Islet precursor cell (in vitro differentiated cells): ENCODE measurements at regions not wholly inside any gene's neighbourhood (a gene's known extent, or its start where the extent isn't known, plus 50 kb on each side); places are given as distances from the start of the nearest gene placed in this dataset.
"Not testable (repeated sequence)": the region's sequence is repeated elsewhere in the genome, so short reads cannot be mapped to it uniquely, and the experiment has no call there.

Experiments used
- DNase-seq: peaks from one replicate; pipeline ENCODE4 v3.0.0-alpha.2; 2018

DNA sequence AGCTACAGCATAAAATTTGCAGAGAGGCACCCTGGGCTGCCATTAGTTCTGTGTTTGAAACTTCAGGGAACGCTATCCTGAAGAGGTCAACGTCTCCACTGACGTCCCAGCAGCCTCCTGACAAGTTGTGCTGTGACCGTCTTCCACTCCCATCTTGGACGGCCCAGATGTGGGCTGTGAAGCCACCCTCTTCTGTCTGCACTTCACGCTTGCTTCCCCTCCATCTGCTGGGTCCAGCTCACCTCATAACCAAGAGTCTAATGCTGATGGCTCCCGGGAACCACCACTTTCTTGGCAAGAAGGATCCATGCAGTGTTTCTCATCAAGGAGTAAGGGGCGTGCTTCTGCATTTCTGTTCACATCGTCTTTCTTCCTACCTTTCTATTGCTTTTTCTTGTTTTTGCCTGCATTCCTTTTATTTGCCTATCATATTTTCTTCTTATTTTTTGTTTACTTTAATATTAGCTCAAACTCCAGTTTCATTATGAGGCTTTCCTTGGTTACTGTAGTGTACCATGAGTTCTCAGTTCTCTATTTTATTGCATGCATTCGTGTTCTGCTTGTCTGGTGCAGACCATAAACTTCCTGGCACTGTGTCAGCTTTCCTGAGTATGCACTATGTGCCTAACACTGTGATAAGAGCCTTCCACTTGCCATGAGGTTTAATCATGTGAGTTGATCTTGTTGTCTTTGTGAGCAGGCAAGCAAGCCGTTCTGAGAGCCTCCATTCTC is 631.8 kb upstream of the RAB6C start:
- no peak for DNase-seq

DNA sequence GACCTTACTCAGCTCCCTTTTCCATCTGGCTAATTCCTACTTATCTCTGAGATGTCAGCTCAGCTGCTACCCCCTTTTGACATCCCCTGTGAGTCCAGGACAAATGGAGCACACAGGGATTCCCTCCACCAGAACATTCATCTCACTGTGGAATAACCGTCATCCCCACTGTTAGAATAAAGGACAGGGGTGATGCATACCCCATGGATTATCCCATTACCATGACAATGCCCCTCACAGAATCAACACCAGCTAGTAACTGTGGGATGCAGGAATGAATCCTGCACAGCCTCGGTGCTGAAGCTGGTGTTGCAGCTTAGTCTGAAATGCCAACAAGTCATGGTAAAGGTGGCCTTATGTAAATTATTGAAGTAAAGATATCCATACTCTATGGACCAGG is 624.8 kb upstream of the RAB6C start:
- DNase-seq = no peak

DNA sequence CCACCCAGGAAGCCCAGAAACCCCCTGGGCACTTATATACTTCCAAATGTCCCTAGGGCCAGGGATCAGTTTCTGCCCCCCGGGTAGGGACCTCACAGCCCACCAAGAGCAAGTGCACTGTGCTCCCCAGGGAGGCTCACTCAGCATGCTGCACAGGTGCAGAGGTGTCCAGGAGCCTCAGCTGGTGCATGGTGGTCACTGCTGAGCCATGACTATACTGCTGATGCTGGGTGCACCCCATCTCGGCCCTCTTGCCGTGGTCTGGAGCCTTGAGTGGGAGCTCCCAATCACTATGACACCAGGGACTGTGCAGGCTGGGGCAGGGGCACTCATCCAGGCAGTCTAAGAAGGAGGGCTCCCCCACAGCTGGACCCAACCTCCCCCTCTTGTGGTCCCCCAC is 617.8 kb upstream of the RAB6C start:
- no peak for DNase-seq

DNA sequence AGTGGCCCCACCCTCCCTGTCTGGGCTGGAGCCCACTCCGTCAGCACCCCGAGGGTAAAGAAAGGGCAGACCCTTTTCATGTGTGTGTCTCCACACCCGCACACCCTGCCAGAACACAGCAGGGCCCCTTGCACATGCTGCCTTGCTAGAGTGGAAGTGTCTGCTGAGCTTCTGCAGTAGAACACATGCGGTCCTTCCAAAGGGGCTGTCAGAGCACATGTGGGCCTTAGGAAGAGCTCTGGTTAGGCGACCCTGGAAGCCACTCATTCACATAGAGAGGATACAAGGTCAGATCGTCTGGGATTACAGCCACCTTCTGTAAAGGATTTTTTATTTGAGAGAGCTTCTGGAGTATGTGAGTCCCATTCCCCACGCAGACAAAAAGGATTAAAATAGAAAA is 613.2 kb upstream of the RAB6C start:
- DNase-seq = no peak

DNA sequence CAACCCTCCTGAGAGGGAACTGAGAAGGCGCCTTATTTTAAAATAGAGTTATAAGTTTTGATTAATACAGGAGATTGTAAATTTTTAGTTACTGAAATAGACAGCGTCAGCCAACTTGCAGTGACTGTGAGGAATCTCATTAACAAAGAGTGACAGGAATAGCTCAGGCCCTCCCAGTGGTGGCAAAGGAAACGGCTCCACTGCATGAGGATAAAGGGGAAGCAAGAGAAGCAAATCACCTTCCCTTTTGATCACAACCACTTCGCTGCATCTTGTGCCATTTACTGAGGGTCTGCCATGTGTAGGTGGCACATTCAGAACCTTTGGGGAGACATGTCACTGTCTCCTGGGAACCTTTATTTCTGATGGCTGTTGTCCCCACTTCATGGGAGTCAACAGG is 612.4 kb upstream of the RAB6C start:
- no peak for DNase-seq

DNA sequence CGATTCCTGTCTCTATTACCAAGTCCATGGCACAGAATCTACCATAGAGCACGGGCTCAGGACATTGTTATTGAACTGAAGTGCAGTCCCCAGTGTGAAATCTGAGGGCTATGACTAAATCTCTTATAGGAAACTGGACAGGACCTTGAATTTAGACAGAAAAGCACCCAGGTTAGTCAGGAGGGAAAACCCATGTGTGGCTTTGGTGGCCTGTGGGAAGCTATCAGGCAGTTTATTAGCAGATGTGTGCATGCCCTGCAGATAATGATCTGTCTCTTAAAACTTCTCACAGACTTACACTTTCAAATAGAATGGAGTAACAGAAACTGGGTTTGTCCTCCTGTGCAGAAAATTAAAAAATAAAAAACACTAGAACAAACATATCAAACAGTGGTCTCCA is 610.0 kb upstream of the RAB6C start:
- no peak for DNase-seq

DNA sequence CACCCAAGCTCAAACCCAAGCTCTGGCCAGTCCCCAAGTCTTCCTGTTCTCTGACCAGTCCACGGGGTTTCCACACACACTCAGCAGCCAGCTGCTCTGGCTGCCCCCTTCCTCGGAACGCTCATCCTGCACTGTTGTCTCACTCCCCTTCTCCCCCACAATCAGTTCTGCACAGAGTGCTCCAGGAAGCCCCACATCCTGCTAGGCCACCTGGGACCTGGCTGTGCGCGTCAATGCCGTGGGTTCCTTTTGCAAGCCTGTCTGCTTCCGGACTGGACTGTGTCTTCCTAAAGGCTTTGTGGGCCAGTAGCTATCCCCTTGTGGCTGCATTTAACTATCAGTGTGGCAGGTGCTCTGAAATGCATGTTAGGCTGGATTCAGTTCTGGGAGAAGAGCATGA is 605.0 kb upstream of the RAB6C start:
- no peak for DNase-seq

DNA sequence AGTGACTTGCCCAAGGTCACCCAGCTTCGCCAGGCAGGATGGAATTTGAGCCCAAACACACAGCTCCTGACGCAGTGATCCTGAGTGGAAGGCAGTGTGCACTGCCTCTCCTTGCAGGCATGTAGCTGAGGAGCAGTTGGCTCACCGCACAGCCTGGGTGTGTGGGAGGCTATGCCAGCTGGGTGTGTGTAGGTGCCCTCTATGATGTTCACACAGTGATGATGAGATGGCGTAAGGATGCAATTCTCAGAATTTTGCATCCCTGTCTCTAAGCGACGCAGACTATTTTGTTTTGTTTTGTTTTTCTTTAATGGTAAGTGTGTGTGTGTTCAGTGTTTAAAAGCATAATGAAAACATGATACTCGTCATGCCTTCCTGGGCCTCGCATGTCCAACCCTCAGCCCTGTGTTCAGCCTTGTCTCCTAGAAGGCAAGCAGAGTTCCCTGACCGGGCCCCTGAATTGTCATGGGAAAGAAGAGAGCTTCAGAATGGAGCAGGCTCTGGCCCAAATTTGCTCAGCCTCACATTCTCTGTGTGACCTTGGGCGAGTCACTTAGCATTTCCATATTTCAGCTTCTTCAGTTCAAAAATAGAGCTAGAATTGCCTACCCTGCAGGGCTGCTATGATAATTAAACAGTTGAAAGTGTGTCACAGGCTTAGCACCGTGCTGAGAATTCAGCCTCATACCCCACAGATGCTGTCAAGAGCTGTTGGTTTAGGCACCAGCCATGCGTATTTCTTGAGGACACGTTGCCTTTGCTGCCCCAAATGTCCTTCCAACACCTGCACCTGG is 603.6 kb upstream of the RAB6C start:
- DNase-seq = no peak

DNA sequence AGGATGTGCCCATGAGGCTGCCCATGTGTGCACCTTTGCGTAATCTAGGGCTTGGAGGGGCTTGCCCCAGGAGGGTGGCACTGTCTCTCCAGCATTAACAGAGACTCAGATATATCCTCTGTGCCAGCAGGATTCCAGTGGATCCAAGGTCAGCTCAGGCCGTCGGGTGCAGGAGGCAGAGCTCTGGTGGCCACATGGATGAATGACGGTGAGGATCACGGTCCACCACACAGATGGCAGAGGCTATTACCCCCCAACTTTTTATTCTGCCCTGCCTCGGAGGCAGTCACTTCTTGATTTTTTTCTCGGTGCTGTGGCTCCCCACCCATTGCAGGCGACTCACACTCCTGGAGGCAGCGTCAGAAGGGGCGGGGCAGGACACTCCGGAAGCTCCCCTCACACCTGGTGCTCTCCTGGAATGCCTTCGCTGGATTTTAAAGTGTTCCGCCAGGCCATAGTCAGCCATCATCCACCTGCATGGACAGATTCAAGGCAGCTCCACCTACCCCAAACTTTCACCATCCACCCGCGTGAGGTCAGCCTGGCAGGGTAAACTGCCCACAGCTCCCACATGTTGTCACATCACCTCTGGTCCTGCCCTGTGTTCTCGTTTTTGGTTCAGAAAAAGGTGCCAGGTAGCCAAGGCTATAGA is 602.9 kb upstream of the RAB6C start:
- no peak for DNase-seq

DNA sequence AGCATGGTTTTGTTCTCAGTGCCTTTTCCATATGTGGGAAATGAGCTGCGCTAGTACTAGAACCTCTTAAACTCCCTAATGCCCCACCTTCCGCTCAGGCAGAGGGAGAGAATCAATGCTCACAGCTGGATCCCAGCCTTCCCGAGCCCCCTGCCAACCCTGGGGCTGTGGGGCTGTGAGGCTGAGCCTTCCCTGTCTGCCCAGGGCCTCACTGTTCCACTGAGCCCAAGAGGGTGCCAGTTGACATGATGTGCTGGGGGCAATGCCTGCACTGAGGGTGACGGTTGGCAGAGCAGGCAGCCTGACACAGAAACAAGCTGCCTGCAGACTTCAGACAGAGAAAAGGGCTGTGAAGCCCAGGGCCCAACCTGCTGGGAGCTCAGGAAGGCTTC is 602.4 kb upstream of the RAB6C start:
- no peak for DNase-seq

DNA sequence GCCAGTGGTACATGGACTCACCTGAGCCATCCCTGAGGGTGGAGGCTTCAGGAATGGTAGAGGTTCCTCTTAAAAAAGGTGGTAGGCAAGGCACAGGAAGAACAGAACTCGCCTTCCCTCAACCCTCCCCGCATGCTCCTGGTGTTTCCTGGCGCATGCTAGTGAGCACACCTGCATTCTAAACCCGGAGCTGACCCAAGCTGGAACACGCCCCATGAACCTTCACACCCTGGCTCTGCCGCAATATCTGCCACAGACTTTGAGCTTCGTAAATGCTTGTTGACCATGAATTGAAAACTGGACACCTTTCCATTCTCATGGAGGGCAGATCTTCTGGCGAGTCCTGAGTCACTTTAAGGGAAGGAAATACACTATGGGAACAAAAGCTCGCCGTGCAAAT is 601.3 kb upstream of the RAB6C start:
- DNase-seq = no peak

DNA sequence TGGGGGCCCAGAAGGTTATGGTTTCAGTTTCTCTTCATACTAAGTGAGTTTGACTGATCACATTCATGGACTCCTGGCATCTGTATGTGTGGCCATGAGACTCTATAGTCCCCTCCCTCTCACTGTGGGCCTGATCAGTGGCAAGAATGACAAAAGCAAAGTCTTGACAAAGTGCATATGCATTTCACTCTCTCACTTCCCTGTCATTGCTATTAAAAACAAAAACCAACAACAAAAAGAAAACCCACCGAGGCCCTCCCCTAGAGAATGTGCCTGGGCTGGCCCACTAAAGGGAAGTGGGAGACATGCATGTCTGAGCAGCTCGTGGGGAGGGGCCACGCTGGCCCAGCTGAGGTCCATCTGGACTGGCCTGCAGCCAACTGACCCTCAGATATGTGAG is 600.1 kb upstream of the RAB6C start:
- no peak for DNase-seq

DNA sequence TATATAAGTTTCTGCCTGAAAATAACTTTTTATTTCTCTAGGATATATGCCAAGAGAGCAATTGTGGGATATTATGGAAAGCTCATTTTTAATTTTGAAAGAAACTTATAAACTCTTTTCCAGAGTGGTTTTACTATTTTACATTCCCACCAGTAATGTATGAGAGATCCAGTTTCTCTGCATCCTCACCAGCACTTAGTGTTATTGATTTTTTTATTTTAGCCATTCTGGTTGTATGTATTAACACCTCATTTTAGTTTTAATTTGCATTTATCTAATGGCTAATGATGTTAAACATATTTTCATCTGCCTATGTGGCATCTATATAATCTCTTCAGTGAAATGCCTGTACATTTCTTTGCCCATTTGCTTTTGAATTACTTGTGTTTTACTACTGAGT is 597.7 kb upstream of the RAB6C start:
- DNase-seq = no peak

DNA sequence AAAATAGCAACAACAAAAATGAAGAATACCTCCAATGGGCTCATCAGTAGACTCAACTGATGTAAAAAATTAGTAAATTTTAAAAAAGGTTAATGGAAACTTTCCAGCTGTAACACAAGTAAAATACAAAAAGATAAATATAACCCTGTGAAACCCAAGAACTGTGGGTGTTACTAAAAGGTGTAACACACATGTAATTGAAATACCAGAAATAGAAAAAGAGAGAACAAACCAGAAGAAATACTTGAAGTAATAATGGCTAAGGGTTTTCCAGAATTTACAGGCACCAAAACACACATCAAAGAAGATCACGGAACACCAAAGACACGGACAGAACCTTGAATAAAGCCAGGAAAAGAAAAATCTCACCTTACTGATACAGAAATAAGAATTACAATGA is 590.6 kb upstream of the RAB6C start:
- no peak for DNase-seq

DNA sequence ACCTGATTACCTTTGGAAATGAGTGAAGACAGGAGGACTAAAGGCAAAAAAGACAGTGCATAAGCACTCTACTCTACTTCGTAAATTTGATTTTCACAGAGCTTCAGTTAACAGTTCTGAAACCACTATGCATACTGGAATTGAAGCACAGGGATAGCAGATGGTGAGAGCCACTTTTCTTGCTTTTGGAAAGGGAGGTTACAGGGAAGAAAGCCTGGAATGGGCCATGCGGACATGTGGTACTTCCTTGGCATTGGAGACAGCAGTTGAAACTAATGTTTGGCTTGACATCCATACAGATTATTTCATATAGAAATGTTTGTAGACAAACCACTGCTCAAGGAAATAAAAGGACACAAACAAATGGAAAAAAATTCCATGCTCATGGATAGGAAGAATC is 585.6 kb upstream of the RAB6C start:
- DNase-seq = no peak

DNA sequence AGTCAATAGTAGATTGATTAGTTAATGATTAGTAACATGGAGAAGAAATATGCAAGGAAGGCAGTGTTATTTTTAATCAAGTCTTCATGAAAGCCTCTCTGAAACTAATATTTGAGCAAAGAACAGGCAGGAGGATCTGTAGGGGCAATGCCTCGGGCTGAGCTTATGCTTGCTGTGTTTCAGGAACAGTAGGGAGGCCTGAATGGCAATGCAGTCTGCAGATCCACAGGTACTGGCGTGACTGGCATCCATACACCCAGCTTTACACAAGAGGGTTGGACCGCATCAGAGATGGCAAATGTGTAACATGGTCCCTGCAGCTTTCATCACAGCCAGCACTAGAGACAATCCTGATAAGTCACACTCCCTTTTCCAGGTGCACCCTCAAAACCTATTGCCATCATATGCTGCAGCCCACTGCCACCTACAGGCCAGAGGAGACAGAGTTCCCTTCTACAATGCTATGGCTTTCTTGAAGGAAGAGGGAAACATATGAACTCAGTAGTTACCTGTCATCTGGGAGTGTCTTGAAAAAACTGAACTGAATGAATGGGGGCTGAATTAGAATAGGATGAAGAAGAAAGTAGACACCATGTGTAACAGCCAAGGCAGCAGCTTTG is 582.4 kb upstream of the RAB6C start:
- peak; percentile 74 for DNase-seq

DNA sequence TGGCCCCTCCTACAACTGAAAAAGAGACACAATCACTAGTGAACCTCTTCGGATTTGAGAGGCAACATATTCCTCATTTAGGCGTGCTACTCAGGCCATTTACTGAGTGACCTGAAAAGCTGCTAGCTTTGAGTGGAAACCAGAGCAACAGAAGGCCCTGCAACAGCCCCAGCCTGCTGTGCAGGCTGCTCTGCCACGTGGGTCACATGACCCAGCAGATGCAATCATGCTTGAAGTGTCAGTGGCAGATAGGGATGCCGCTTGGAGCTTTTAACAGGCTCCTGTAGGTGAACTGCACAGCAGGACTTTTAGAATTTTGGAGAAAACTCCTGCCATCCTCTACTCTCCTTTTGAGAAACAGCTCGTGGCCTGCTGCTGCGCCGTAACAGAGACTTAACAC is 578.6 kb upstream of the RAB6C start:
- no peak for DNase-seq

DNA sequence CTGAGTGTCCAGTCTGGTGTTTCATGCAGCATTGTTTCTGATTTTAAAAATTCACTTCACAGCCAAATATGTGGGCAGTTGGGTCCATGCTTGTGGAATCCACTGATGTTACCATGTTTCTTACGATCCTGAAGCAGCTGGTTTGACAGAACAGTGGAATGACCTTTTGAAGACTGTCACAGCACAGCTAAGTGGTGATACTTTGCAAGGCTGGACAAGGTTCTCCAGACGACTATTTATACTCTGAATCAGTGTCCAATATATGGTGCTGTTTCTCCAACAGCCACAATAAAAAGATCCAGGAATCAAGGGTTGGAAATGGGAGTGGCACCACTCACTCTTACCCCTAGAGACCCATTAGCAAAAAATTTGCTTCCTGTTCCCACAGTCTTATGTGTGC is 577.4 kb upstream of the RAB6C start:
- no peak for DNase-seq

DNA sequence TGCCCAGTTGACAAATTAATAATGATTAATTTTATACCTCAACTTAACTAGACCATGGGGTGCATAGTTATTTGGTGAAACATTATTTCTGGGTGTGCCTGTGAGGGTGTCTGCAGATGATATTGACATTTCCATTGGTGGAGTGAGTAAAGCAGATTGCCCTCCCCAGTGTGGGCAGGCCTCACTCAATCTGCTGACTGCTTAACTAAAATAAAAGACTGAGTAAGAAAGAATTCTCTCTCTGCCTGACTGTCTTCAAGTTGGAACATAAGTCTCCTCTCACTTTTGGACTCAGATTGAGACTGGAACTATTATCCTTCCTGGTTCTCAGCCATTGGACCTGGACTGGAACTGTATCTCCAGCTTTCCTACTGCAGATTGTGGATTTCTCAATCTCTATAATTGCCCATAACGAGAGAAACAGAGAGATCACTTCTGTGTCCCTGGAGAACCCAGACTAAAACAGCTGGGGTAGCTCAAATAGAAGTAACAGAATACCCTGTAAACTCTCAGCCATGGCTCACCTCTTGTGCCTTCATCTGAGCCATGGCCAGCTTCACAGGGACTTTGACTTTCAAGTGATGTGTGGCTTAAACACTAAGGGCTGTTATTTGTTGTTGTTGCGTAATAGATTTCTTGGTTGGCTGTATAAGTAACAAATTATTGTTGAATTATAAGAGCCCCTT is 575.3 kb upstream of the RAB6C start:
- DNase-seq = no peak

DNA sequence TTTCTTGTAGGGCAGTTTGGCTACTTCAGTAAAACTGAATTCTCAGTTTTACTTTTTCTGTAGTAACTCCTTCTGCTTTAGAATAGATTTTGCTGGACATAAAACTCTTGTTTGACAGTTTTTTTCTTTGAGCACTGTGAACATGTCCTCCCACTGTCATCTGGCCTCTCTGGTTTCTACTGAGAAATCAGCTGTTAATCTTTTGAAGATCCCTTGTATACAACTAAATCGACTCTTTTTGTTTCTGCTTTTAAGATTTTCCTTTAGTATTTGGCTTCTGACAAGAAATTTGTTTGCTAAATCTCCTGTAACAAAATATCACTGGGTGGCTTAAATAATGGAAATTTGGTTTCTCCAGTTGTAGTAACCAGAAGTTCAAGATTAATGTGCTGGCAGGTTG is 570.9 kb upstream of the RAB6C start:
- DNase-seq = no peak

DNA sequence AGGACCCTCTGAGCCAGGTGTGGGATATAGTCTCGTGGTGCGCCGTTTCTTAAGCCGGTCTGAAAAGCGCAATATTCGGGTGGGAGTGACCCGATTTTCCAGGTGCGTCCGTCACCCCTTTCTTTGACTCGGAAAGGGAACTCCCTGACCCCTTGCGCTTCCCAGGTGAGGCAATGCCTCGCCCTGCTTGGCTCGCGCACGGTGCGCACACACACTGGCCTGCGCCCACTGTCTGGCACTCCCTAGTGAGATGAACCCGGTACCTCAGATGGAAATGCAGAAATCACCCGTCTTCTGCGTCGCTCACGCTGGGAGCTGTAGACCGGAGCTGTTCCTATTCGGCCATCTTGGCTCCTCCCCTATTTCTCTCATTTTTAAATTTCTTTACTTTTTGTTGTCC is 562.4 kb upstream of the RAB6C start:
- not testable (repeated sequence) for DNase-seq

DNA sequence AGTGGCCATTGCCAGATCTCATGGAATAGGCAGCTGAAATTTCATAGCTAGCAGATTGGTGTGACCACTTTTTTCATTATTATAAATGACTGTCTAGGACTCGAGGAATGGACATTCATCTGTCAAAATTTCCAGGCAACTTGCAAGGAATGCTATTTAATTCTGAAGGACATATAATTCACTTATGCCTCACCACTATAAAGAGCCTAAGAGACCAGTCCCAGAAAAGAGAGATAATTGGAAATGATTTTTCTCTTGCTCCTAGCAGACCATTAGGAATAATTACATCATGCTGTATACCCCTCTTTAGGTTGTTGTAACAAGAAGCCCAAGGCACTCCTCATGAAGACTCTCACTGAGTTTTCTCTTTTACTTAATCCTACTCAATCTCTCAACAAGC is 557.4 kb upstream of the RAB6C start:
- no peak for DNase-seq

DNA sequence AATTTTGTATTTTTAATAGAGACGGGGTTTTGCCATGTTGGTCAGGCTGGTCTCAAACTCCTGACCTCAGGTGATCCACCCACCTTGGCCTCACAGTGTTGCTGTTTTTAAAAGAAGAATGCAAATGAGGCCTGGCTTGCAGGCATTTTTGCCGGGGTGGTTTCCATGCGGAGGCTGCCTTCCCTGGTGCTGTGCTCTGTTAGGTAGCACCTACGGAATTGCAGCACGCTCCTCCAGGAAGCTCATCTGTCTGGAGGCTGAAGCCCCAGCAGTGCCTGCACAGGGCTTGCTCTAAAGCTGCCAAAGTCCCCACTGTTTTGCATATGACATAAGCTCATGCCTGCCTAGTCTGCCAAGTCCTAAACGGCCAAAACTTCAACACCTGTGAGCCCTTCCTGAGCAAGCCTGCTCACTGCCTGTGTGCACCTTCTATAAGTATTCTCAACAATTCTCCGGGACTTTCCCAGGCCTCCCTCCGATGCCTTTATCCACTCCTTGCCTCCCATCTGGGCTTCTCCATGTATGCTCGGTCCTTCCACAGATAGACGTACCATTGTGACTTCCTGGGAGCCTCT is 551.3 kb upstream of the RAB6C start:
- DNase-seq = no peak
